ENCODE measurements at regions not wholly inside any gene's neighbourhood (a gene's known extent, or its start where the extent isn't known, plus 50 kb on each side); places are given as distances from the start of the nearest gene placed in this dataset.

- ChIA-PET POLR2A (no interaction called here), SMC1A (ENCODE audit: uncharacterized antibody, unreplicated experiment) (interaction anchor here (1.2 kb wide), 1 partner anchor 10 kb away, joined by 3 read pairs; no protein-coding TSS in a partner anchor), CTCF (no interaction called here), RAD21 (ENCODE audit: unreplicated experiment) (no interaction called here)
- no peak overlapping the region for H2AFZ ChIP-seq (ENCODE audit: control insufficient read depth, low read depth, low read length)
- FAIRE-seq, result no peak
- H3K4me2 ChIP-seq (ENCODE audit: control insufficient read depth, insufficient read depth), result no peak overlapping the region
- no peaks in the 10 kb centered on the region for H3K4me1 ChIP-seq (ENCODE audit: control insufficient read depth, insufficient read depth, low read length)
- ATAC-seq, result no peak
- in situ Hi-C loops (cut with MboI) (no loop called here), intact Hi-C loops (cut with micrococcal nuclease; ENCODE audit: unreplicated experiment) (no loop called here)
- WGBS (ENCODE audit: insufficient coverage, insufficient replicate concordance, low lambda C conversion rate, missing lambda C conversion rate), result 44% methylated on average over 4 of the region's 4 CpGs
- no TSS peak for BruUV-seq (replicated peaks)
- no peak overlapping the region for H3K27ac ChIP-seq (ENCODE audit: control insufficient read depth, insufficient read depth)
- H3K4me3 ChIP-seq, result no peak overlapping the region
- no peak for DNase-seq (ENCODE audit: low read depth, low spot score)
- H3K9ac ChIP-seq (ENCODE audit: control insufficient read depth, insufficient read depth, low read length), result no peak overlapping the region
- no peaks in the 10 kb centered on the region for H3K9me3 ChIP-seq (replicated peaks; ENCODE audit: control insufficient read depth, insufficient read depth, low read length)
- no peaks in the 10 kb centered on the region for H3K27me3 ChIP-seq (replicated peaks in 1 of 2; ENCODE audit: control insufficient read depth in 2 of 2, insufficient read depth in 2 of 2, low read length in 1 of 2)
- H4K20me1 ChIP-seq (ENCODE audit: control insufficient read depth, insufficient read depth), result no peaks in the 10 kb centered on the region
- no peaks in the 10 kb centered on the region for H3K36me3 ChIP-seq (ENCODE audit: control insufficient read depth in 2 of 2, insufficient read depth in 2 of 2, low read length in 1 of 2)
- no peaks in the 10 kb centered on the region for H3K79me2 ChIP-seq (ENCODE audit: control insufficient read depth, insufficient read depth, low read length)
- no peak for TF ChIP-seq BACH1 (IDR thresholded peaks at IDR 0.05; ENCODE audit: borderline replicate concordance)
- TF ChIP-seq CBX3 (IDR thresholded peaks at IDR 0.05; ENCODE audit: borderline replicate concordance, low read depth), result no peak
- TF ChIP-seq PBX3 (IDR thresholded peaks at IDR 0.05; ENCODE audit: insufficient replicate concordance, low read depth, low read length), result no peak
- TF ChIP-seq STAT3 (IDR thresholded peaks at IDR 0.05; ENCODE audit: low read depth, low read length), result no peak
- TF ChIP-seq IKZF2 (IDR thresholded peaks at IDR 0.05), result no peak
- TF ChIP-seq MEF2B (IDR thresholded peaks at IDR 0.05; ENCODE audit: partially characterized antibody, poor library complexity, severe bottlenecking), result no peak
- TF ChIP-seq CBFB (IDR thresholded peaks at IDR 0.05; ENCODE audit: low read depth), result no peak
- no peak for TF ChIP-seq ZNF207 (IDR thresholded peaks at IDR 0.05; ENCODE audit: borderline replicate concordance)
- TF ChIP-seq NR2C1 (IDR thresholded peaks at IDR 0.05), result no peak
- no peak for TF ChIP-seq MLLT1 (IDR thresholded peaks at IDR 0.05)
- TF ChIP-seq EGR1 (IDR thresholded peaks at IDR 0.05; ENCODE audit: borderline replicate concordance in 1 of 2, low read depth in 2 of 2, low read length in 2 of 2), result no peak
- TF ChIP-seq YY1 (IDR thresholded peaks at IDR 0.05; ENCODE audit: low read depth, low read length), result no peak
- no peak for TF ChIP-seq RAD51 (IDR thresholded peaks at IDR 0.05)
Observed at GRCh38 chr7:97421307-97421930, 303.9 kb downstream of the SDHAF3 start.

Measured in GM12878 (cell line).